Thyroid gland (tissue), 4 donors: ENCODE measurements at regions not wholly inside any gene's neighbourhood (a gene's known extent, or its start where the extent isn't known, plus 50 kb on each side); places are given as distances from the start of the nearest gene placed in this dataset.
"Not testable (repeated sequence)": the region's sequence is repeated elsewhere in the genome, so short reads cannot be mapped to it uniquely, and the experiment has no call there.

ENCODE experiments used
- DNase-seq, 2 donors: peaks; one replicate each; pipeline ENCODE4 v3.0.0-alpha.2; 2019
- H3K27ac ChIP-seq, 3 donors: fragments of 200-600 bp; sonication (generic); 1 replicate in 2 of 3; 2 replicates in 1 of 3; pipeline ENCODE4 v1.5.1; 2016 to 2019; ENCODE audit warnings: mild to moderate bottlenecking in 1 of 3, moderate library complexity in 1 of 3
- H3K27me3 ChIP-seq: fragments of 200-600 bp; sonication (generic); one replicate; pipeline ENCODE4 v1.5.1; 2019
- H3K36me3 ChIP-seq, 2 donors: fragments of 200-600 bp; sonication (generic); one replicate each; pipeline ENCODE4 v1.5.1; 2016 to 2019
- H3K4me1 ChIP-seq, 2 donors: fragments of 200-600 bp; sonication (generic); one replicate each; pipeline ENCODE4 v1.5.1; 2017 to 2019
- H3K4me3 ChIP-seq, 3 donors: fragments of 200-600 bp; sonication (generic); replicated peaks in 1 of 3; 1 replicate in 2 of 3; 2 replicates in 1 of 3; pipeline ENCODE4 v1.5.1; 2016; ENCODE audit warnings: mild to moderate bottlenecking in 1 of 3
- H3K9me3 ChIP-seq: fragments of 200-600 bp; sonication (generic); one replicate; pipeline ENCODE4 v1.5.1; 2017
- POLR2A ChIP-seq, 2 donors: fragments of 450-650 bp; IDR thresholded peaks; one replicate each; pipeline ENCODE4 v1.6.1; 2017; ENCODE audit warnings: antibody characterized with exemption in 2 of 2, mild to moderate bottlenecking in 2 of 2, moderate library complexity in 1 of 2
- WGBS, 2 donors: methylation state at CpG; one replicate each; pipeline ENCODE4 v1.1.5; 2017; 5-methylcytosine and 5-hydroxymethylcytosine counted together
- intact Hi-C: fragments of 100-400 bp; cut with DNase I; formaldehyde crosslinking; loops from one replicate; pipeline ENCODE4 v1.15.1; 2023
- TF ChIP-seq, protein P1 (sequence below), 6 experiments: fragments of 200-600 bp in 3 of 6; fragments of 450-650 bp in 3 of 6; sonication (generic) in 3 of 6; IDR thresholded peaks; one replicate each; pipeline ENCODE4 v1.5.1; 2016 to 2019; ENCODE audit warnings: antibody characterized with exemption in 6 of 6, mild to moderate bottlenecking in 2 of 6, inconsistent platforms in 1 of 6, moderate library complexity in 1 of 6

DNA sequence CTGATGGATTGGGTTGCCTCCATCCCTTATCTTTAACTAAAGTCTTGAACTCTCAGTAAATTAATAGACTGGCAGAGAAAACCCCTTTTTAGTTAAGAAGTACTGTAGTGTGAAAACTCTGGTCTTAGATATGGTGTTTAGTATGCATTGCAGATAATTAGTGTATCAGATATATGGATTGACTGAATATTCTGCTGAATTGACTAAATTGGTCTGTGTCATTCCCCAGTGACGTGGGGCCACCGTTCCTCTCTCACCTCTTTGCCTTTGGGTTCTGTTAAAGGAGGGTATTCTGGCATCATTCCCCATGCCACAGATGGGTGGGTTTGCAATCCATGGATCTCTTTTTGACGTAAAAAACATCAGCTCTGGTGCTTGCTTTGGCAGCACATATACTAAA, 67.1 kb upstream of the XPO1 start:
- Histone ChIP-seq H3K27ac (no peak overlapping the region), H3K27me3 (no peaks in the 10 kb centered on the region), H3K36me3 (no peaks in the 10 kb centered on the region), H3K4me1 (no peaks in the 10 kb centered on the region), H3K4me3 (no peak overlapping the region), H3K9me3 (no peaks in the 10 kb centered on the region)
- DNase-seq: no peak
- TF ChIP-seq, protein P1, sequence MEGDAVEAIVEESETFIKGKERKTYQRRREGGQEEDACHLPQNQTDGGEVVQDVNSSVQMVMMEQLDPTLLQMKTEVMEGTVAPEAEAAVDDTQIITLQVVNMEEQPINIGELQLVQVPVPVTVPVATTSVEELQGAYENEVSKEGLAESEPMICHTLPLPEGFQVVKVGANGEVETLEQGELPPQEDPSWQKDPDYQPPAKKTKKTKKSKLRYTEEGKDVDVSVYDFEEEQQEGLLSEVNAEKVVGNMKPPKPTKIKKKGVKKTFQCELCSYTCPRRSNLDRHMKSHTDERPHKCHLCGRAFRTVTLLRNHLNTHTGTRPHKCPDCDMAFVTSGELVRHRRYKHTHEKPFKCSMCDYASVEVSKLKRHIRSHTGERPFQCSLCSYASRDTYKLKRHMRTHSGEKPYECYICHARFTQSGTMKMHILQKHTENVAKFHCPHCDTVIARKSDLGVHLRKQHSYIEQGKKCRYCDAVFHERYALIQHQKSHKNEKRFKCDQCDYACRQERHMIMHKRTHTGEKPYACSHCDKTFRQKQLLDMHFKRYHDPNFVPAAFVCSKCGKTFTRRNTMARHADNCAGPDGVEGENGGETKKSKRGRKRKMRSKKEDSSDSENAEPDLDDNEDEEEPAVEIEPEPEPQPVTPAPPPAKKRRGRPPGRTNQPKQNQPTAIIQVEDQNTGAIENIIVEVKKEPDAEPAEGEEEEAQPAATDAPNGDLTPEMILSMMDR (IDR thresholded peaks at IDR 0.05): no peak
- TF ChIP-seq POLR2A (IDR thresholded peaks at IDR 0.05): no peak
- 95% methylated on average over 3 of the region's 3 CpGs for WGBS, 2 donors
- intact Hi-C loops: no loop called here

DNA sequence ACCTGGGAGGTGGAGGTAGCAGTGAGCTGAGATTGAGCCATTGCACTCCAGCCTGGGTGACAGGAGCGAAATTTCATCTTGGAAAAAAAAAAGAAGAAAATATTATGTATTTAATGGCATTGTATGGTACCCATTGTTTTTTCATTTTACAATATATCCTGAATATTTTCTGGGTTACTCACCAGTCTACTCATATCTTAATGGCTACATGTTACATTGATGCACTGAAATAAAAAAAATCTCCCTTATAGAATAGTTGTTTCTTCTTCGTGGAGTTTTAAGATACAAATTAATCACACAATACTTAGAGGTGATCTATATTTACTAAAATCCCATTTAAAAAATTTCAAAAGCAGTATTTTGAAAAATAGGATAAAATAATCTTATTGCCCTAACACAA, 66.3 kb upstream of the XPO1 start:
- intact Hi-C loops: no loop called here
- Histone ChIP-seq H3K9me3 (no peaks in the 10 kb centered on the region), H3K27me3 (no peaks in the 10 kb centered on the region), H3K4me1 (no peaks in the 10 kb centered on the region), H3K36me3 (no peaks in the 10 kb centered on the region), H3K27ac (no peak overlapping the region), H3K4me3 (no peak overlapping the region)
- 92 to 93% methylated on average over 2 of the region's 2 CpGs for WGBS, 2 donors
- TF ChIP-seq POLR2A (IDR thresholded peaks at IDR 0.05): no peak
- TF ChIP-seq, protein P1 (IDR thresholded peaks at IDR 0.05): no peak
- DNase-seq: no peak

DNA sequence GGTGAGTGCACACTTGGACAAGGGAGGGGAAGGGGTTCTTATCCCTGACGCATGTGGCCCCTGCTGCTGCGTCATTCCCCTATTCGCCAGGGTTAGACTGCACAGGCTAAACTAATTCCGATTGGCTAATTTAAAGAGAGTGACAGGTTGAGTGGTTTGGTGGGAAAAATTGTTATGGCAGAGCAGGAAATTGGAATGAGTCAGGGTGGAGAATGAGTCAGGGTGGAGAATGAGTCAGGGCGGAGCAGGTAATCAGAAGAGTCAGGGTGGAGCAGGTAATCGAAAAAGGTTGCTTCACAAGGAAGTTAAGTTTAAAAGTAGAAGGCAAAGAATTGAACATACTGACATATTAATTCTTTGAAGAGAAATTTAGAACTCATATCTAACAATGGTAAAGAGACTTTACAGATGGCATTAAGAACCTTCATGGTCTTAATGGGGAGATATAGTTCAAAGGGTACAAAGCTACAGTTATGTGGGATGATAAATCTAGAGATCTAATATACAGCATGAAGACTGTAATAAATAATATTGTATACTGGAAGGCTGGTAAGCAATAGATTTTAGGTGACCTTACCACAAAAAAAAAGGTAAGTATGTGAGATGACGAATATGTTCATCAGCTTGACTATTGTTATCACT, 60.5 kb upstream of the XPO1 start:
- H3K27me3 ChIP-seq, H3K36me3 ChIP-seq, DNase-seq, H3K4me1 ChIP-seq, intact Hi-C loops, H3K9me3 ChIP-seq, H3K4me3 ChIP-seq, H3K27ac ChIP-seq: not testable (repeated sequence)
- WGBS, 2 donors: 93 to 94% methylated on average over 7 of the region's 7 CpGs

DNA sequence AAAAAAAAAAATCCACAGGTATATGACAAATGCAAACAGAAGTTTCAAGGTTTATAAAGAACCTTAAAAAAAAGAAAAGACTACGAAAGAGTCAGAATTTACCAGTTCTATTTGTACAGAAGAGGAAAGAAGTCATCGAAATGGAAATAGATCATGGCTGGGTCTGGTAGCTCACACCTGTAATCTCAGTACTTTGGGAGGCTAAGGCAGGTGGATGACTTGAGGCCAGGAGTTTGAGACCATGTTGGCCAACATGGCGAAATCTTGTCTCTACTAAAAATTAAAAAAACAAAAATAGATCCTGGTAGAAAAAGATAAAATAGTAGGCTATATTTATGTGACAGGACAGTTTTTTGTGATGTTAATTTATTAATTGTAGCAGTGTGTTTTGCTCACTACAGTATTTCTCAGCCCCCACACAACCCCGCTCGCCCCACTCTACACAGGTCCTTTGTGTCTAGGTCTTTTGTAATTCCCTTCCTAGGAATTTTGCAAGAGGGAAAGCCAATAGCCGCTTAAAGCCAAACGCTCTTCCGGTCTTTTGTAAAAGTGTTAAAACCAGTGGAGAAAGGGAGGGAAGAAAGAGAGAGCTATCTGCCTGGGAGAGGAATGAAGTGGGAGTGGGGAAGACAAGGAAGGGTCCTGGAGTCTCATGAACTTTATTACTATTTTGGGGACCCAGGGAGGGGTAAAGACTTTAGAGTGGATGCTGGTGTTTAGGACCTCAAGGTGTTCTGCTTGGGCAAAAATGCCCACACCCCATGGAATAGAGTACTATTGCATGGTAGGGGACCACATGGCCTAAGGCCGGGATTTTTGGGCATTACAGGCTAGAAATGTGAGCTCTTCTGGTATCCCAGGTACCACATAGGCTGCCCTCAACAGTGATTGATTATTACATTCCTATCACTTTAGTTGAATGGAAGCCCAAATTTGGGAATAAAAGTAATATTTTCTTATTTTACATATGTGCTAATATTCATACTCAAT, 59.4 kb upstream of the XPO1 start:
- Histone ChIP-seq H3K4me1 (no peaks in the 10 kb centered on the region), H3K4me3 (no peak overlapping the region), H3K27ac (no peak overlapping the region), H3K9me3 (no peaks in the 10 kb centered on the region), H3K27me3 (no peaks in the 10 kb centered on the region), H3K36me3 (no peaks in the 10 kb centered on the region)
- no peak for TF ChIP-seq POLR2A (IDR thresholded peaks at IDR 0.05)
- TF ChIP-seq, protein P1 (IDR thresholded peaks at IDR 0.05): no peak
- 84 to 90% methylated on average over 9 of the region's 9 CpGs for WGBS, 2 donors
- intact Hi-C loops: no loop called here
- no peak for DNase-seq

DNA sequence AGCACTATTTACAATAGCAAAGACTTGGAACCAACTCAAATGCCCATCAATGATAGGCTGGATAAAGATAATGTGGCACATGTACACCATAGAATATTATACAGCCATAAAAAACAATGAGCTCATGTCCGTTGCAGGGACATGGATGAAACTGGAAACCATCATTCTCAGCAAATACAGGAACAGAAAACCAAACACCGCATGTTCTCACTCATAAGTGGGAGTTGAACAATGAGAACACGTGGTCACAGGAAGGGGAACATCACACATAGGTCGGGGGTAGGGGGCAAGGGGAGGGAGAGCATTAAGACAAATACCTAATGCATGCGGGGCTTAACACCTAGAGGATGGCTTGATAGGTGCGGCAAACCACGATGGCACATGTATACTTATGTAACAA, 56.0 kb upstream of the XPO1 start:
- H3K4me1 ChIP-seq, H3K27ac ChIP-seq, H3K4me3 ChIP-seq, H3K9me3 ChIP-seq, intact Hi-C loops, H3K27me3 ChIP-seq, DNase-seq, H3K36me3 ChIP-seq: not testable (repeated sequence)
- 84 to 88% methylated on average over 7 of the region's 7 CpGs for WGBS, 2 donors

DNA sequence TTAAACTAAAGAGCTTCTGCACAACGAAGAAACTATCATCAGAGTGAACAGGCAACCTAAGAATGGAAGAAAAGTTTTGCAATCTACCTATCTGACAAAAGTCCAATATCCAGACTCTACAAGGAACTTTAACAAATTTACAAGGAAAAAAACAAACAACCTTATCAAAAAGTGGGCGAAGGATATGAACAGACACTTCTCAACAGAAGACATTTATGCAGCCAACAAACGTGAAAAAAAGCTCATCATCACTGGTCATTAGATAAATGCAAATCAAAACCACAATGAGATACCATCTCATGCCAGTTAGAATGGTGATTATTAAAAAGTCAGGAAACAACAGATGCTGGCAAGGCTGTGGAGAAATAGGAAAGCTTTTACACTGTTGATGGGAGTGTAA, 55.5 kb upstream of the XPO1 start:
- H3K27me3 ChIP-seq, intact Hi-C loops, DNase-seq, H3K4me3 ChIP-seq, H3K36me3 ChIP-seq, H3K4me1 ChIP-seq, H3K27ac ChIP-seq, H3K9me3 ChIP-seq: not testable (repeated sequence)
- 82 to 86% methylated on average over 3 of the region's 3 CpGs for WGBS, 2 donors
